NCI-H526 (cell line): ENCODE measurements at regions not wholly inside any gene's neighbourhood (a gene's known extent, or its start where the extent isn't known, plus 50 kb on each side); places are given as distances from the start of the nearest gene placed in this dataset.
A peak's percentile ranks its signal among the peaks of the same experiment; 100 is the strongest.

Experiments used
- DNase-seq, 2 experiments: peaks; one replicate each; lab custom pipeline; 2025; lab: John Stamatoyannopoulos, UW

DNA sequence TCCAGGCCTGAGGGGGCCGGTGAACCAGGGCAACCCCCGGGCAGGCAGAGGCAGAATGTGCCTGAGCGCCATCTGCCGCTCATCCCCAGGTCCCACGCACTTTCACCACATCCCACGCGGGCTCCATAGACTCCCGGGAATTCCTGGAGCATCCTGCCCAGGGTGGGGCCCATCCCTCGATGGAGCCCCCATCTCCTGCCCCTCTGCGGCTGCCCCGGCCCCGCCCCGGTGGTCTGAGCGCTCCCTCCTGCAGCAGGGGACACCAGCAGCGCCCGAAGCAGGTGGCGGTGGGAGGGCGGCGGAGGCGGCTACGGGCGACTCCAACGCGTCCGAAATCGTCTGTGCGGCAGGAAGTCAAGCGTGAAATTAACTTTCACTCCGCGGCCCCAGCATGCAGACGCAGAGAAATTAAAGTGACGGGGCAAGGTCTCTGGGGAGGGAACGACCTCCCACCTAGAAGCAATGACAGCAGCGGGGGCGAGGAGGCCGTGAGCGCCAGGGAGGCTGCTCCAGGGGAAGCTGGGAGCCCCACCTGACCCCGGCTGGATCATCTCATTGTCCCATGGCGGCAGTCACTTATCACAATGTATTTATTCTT lies 122.2 kb downstream of the NCOR2 start:
- DNase-seq, result peak in 1 of 2 experiments; percentile 59

DNA sequence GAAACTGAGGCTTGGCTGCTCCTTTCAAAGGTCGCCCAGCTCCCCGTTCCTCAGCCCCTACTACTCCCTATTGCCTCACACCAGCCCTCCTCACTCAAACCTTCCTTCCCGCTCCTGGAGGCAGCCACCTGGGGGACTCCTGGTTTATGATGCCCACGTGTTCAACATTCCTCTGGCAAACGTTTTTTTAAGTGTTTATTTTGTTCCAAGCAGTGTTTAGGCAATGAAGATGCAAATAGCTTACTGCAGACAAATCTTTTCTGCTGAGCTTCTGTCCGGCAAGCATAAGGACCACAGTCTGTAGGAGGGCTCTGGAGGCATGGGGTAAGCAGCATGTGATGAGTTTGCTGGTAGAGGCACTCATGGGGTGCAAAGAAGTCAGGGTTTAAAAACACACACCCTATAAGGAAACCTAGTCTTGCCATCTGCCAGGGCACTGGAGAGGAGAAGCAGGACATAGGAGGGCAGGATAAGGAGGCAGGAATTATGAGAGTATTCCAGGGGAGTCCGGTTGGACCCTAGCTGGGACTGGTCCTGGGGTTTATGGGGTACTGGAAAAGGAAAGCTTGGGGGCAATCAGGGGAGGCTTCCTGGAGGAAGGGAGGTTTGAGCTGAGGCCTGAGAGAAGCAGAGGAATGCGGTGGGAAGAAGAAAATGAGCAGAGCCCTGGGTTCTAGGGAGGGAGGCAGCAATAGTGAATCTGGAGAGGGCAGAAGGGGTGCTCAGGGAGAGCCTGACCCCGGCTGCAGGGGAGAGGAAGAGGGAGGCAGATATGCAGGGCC lies 123.3 kb downstream of the NCOR2 start:
- no peak for DNase-seq

DNA sequence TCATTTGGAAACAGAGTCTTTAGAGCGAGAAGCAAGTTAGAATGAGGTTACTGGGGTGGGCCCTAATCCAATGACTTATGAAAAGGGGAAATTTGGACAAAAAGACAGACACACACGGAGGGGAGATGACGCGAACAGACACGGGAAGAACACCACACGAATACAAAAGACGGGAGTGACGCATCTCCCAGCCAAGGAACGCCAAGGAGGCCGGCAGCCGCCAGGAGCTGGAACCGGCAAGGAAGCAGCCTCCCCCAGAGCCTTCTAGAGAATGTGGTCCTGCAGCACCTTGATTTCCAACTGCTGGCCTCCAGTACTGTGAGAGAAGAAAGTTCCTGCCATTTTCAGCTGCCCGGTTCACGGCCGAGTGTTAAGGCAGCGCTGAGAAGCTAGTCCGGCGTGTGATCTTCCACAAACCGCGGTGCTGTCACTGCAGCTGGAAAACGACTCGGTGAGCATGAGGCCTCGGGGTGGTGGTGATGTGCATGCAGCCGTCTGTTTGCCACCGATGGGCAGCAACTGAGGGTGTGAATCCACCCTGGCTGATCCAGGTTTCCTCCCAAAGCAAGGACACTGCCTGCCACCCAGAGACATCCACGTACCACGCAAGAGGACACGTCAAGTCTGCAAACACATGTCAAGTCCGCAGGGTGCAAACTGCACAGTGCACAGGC lies 124.5 kb downstream of the NCOR2 start:
- DNase-seq, result no peak

DNA sequence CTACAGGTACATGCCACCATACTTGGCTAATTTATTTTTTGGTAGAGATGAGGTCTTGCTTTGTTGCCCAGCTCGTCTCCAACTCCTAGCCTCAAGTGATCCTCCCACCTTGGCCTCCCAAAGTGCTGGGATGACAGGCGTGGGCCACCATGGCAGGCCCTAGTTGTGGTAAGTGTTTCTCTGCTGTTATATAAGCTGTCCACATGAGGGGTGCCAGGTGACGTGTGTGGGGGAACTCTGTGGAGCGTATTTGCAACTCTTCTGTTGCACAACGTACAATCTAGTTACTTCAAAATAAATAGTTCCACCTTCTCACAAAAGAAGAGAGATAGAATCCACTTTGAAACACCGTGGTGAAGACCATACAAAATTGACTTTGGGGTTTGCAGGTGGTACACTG lies 125.1 kb downstream of the NCOR2 start:
- no peak for DNase-seq

DNA sequence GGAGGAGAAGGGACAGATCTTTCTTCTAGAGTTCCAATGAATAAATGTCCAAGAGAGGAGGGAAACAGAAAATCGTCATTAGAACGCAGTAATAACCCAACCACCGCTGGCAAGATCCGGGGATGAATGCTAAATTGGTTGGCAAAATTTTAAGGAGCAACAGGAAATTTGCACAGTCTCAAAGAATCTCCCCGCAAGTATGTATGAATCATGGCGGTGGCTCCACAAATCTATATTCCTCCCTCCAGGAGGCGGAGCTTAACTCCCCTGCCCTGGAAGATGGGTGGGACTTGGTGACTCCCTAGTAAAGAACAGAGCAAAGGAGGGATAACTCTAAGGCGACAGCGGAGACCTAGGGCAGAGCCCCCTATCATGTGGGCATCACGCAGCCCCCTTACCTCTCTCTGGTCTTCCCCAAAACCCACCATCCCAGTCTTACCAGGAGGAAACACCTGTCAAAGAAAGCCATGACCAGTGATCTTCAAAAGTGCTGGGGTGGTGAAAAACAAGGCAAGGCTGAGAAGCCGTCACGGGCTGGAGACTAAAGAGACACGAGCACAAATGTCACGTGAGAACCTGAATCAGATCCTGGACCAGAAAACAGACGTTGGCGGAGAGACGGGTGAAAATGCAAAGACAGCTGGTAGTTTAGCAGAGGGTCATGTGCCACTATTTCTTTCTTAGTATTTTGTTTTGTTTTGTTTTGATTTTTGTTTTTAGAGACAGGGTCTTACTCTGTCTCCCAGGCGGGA lies 125.8 kb downstream of the NCOR2 start:
- DNase-seq, result no peak

DNA sequence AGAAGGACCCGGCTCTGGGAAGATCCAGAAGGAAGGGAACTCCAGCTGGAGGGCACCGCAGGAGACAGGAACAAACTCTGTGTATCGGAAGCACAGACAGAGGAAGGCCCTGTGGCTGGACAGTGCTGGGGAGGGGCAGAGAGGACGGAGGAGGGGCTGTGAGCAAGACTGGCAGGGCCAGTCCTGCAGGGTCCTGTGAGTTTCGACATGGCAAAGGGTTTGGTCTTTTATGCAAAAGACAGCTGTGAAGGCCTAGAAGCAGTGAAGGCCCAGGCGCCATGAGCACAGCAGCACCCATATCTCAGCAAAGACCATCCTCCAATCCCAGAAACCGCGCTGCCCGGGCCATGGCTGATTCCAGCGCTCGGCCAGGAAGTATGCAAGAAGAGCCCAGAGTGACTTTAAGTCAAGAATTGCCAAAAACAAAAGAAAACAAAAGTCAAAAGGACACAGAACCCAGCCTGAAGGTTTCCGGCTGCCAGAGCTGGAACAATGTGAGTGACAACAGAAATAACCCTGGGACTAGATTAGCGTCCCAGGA lies 126.5 kb downstream of the NCOR2 start:
- no peak for DNase-seq

DNA sequence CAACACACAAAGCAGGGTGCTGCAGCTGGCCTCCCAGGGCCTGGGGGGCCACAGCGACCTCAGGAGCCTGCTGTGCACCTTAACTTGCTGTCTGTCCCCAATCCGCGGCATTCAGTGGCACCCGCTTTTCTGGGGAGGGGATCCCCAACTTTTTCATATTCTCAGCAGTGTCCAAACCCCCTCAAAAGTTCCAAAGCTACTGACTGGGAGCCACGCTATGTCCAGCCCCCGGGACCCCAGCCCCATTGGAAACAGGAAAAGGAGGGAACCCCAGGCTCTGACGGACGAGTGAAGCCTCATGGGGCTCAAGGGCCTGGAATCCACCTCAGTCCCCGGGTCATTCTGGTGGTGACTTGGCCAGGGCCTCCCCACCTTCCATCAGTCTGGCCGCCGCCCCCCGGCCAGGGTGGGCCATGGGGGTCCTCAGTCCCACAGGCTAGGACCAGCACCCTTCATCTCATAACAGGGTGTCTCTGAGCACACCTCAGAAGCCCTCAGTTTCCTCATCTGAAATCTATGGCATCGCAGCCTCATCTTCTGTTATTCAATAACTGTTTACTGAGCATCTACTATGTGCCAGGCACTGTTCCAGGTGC lies 127.3 kb downstream of the NCOR2 start:
- no peak for DNase-seq

DNA sequence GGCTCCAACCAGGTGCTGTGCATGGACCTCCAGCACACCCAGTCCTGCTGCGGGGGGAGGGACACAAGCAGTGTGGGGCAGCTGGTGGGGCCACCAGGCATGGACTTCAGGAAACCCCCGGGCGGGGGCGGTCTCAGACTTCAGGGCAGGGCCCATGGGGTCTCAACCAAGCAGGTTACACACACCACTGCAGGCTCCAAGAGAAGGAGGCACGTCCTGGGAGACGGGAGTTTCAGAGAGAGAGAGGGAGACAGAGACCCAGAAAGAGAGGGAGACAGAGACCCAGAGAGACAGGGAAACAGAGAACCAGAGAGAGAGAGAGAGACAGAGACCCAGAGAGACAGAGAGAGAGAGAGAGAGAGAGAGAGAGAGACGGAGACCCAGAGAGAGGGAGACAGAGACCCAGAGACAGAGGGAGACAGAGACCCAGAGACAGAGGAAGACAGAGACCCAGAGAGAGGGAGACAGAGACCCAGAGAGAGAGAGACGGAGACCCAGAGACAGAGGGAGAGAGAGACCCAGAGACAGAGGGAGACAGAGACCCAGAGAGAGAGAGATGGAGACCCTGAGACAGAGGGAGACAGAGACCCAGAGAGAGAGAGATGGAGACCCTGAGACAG lies 128.9 kb downstream of the NCOR2 start:
- DNase-seq, result no peak

DNA sequence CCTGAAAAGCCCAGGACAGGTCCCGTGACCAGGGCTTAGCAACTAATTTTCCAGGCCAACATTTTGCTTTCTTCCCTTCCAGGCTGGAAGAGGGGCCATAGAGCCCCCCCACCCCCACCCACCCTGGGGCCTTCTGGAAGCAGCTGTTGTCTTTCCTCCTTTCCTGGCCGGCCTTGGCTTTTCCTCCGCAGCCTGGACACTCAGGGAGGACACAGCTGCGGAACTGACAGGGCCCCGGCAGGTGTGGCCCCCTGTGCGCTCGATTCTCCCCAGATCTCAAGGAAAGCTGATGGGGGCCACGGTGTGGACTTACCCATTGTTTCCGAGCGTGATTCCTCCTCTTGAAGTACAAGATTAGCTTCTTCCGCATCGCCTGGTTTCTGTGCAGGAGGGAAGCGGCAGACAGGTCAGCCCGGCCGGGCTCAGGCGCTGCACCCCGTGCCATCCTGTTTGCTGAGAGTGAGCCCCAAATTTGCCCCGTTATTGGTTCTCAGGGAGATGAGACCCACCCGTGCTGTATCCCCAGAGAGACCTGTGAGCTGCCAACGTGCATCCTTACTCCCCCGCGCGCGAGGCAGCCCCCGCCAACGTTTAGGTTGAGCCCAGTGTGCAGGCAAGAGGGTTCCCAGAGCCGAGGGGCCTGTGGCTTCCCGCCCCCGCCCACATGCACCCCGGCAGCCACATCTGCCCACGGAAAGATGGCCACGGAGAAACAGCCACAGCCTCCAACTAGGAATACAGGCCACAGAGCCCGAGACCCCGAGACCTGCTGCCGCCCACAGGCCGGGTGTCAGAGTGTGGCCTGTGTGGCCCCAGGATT lies 129.6 kb downstream of the NCOR2 start:
- DNase-seq, result no peak

DNA sequence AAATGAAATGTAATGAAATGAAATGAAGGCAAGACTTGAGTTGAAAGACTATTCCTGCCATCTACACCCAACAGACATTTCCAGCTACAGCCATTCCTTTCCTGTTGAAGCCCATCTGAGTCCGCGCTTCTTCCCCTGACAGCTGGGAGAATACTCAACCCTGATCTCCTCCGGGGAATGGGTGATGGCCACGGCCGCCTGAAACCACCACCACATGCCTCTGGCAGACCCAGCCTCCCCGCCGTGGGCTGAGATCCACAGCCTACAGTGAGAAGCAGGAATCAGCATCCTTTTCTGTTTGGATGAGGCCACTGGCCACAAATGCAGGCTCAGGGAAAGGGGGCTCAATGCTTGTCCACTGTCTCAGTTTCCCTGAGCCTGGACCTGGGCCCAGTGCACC lies 130.3 kb downstream of the NCOR2 start:
- no peak for DNase-seq

DNA sequence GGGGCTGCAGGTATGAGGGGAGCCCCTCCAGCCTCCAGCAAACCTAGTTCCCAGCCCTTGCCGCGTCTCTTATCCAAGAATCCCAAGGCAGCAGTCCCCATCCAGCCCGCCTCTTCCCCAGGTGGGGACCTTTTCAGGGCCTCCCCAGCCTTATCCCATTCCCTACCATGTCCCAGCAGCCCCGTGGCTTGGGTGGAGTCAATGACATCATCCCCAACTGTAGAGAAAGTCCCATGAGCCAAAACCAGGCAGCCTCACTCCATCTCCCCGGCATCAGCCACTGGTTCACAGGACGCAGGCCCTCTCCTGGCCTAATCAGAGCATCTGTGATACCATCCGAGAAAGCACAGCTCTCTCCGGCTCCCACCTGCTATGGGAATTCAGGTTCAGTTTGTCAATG lies 131.0 kb downstream of the NCOR2 start:
- no peak for DNase-seq

DNA sequence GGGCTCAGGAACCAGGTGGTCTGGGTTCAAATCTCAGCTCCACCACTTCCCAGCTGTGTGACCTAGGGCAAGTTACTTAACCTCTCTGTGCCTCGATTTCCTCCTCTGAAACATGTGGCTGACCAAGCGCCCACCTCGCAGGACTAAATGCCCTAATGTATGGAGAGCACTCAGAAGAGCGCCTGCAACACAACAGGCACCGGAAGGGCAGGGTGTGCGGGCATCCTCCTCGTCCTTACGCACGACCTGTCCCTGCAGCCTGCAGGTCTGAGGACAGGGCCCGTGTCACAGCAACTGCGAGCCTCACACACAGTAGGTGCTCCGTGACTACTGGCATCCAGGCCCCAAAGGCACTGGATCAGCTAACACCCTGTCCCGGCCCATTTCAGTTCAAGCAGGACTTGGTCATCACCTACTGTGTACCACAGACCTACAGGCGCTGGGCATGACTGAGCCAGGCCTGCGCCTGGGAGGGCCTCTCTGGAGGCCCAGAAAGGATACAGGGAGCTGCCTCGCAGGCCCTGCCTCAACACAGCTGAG lies 131.5 kb downstream of the NCOR2 start:
- DNase-seq, result no peak

DNA sequence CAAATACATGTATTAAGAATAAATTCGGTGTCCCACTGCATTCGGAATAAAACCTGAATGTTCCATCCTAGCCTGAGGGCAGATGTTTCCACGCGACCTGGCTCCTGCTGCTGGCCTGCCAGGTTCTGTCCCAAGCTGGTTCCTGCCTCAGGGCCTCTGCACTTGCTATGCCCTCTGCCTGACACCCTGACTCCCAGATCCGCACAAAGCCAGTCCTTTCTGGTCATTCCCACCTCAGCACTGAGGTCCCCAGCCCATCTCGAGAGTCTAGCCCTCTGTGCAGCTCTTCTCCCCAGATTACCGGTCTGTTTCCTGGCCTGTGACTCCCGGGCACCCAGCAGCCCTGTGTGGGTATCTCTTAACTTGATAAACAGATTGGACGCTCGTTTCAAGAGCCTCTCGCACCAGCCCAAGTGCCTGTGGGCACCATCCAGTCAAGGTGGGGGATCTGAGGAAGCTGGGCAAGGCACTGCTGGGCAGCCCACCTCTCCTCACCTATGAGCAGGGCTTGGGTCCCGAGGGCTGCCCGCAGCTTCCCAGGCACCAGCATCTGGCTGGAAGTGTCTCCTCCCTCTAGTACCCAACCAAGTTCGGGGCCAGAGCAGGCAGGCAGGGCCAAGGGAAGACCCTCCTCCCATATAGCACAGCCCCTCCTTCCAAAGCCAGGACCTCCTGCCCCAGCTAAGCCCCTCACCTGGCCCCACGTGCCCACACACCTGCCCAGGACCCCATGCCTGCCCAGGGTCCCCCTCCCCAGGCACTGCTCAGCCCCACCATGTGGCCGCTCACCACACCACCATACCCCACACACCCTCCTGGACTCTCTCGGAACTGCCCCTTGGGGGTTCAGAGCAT lies 132.2 kb downstream of the NCOR2 start:
- DNase-seq, result no peak

DNA sequence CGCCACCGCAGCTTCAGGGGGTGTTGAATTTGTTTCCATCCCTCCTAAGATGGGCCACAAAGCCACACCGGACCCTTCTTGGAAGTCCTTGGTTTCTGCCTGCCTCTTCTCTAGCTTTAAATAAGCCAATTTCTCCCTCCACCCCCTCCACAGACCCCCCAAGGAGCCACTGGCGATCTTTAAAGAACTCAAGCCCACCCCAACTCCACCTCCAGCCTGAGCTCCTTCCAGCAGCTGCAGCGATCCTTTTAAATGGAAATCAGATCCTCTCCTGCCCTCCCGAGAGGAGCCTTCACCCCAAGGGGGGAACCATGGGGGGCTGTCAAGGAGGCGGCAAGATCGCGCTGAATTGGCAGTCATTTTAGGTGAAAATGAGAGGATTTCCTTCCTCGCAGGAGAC lies 133.1 kb downstream of the NCOR2 start:
- no peak for DNase-seq

DNA sequence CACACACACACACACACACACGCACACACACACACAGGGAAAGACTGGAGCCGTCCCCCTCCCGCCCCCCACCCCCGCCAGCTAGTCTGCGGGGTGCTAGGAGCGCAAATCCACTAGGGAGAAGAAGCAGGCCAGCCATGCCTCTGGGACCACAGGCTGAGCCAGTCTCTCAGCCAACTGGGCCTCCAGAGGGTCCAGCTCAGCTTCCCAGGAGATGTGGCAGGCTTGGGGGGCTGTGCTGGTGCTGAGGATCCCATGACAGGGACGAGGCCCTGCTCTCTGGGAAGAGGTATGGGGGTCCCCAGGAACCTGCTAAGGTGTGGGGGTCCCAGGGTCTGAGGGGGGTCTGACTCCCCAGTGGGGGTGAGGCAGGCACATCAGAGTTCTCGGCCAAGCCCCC lies 133.5 kb downstream of the NCOR2 start:
- DNase-seq, result no peak

DNA sequence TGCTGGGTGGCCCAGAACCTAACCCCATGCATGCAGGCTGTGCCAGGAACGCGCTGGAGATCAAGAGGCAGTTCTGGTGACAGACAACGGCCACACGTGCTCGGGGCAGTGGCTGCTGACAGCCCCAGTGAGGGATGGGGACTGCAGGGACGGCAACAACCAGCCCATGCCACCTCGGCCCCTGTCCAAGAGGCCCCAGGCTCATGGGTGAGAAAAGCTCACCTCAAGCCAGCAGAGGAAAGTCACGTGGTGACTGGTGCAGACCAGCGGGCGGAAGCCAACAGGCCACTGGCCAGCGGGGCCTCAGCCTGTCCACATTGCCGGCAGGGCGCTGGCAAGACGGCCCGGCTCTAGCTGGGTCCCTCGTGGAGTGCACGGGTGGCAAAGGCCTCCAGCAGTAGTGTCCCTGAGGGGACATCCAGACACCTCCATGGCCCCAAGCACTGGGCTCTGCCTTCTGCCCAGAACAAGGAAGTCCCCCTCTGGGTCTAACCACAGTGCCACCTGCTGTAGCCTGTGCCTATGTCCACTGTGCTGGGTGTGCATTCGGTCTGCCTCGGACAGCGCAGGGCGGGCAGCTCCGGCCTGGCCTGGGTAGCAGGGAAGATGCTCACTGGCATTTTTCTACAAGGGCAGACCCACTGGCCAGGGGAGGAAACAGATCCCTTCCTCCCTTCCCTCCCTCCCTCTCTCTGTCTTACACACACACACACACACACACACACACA lies 134.1 kb downstream of the NCOR2 start:
- DNase-seq, result no peak

DNA sequence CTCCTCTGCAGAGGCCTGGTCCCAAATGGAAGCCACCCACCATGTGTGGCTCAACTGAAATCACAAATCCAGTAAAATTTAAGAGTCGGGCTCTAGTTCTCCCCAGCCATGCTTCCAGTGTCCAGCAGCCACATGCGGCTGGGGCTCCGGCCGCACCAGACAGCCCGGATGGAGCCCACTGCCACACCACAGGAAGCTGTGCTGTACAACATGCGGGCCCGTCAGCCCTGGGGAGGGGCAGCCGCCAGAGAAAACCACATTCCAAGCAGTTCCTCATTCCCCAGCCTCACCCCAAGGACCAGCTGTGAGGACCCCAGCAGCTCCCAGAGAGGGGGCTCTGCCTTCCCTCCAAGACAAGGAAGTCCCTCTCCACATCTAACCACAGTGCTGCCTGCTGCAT lies 135.0 kb downstream of the NCOR2 start:
- no peak for DNase-seq

DNA sequence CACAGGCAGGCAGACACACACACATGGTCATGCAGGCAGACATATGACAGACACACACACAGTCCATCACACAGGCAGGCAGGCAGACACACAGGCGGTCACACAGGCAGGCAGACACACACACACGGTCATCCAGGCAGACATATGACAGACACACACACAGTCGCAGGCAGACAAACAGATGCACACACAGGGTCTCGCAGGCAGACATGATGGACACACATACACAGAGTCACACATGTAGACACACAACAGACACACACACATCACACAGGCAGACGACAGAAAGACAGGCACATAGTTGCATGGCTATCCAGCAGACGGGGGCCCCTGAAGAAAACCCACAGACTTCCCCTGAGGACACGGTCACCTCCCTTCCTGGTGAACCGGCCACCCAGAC lies 135.4 kb downstream of the NCOR2 start:
- DNase-seq, result no peak

DNA sequence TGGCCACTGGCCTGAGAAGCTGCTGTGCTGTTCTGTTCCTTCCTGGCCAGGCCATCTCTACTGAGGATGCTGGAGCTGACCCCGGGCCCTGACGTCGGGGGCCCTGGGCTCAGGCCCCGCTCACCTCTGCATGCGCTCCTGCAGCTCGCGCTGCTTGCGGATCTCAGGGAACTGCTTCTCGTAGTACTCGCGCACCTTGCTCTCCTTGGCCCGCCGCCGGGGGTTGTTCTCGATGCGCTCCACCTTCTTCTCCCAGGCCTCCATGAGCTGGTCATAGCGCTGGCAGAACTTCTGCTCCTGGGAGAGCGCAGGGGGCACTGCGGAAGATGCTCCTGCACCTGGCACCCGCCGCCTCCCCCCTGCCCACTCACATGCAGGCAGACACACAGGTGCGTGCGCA lies 135.6 kb downstream of the RFLNA start:
- no peak for DNase-seq
